HG03460 (cell line): ENCODE measurements at regions not wholly inside any gene's neighbourhood (a gene's known extent, or its start where the extent isn't known, plus 50 kb on each side); places are given as distances from the start of the nearest gene placed in this dataset.

ENCODE experiments used
- ATAC-seq: cut with Tn5 transposase; IDR thresholded peaks from one replicate; pipeline ENCODE4 v1.9.1; 2021; ENCODE audit not compliant: unreplicated experiment

GRCh38 chr3:154482507-154482906 is 52.5 kb upstream of the GPR149 start:
- no peak for ATAC-seq

GRCh38 chr3:154480033-154480432 is 50.0 kb upstream of the GPR149 start:
- no peak for ATAC-seq
